Stimulated activated effector memory CD8-positive, alpha-beta T cell treated with anti-CD3 and anti-CD28 coated beads, Interleukin-12 subunit alpha, Interleukin-12 subunit beta, amount 100 ng/mL, for 72 hours (primary cell): ENCODE measurements at regions not wholly inside any gene's neighbourhood (a gene's known extent, or its start where the extent isn't known, plus 50 kb on each side); places are given as distances from the start of the nearest gene placed in this dataset.

ENCODE experiments used
- ATAC-seq: fragments of 150-1000 bp; cut with Tn5 transposase; 2 replicates; pipeline ENCODE4 v1.10.0; 2021
- DNase-seq, 2 donors: peaks; one replicate each; pipeline ENCODE4 v3.0.0; 2021 to 2022; ENCODE audit warnings: low spot score in 2 of 2
- H3K27ac Mint-ChIP-seq: one replicate; pipeline ENCODE4 v1.8.0; 2022; ENCODE audit warnings: mild to moderate bottlenecking, mixed read lengths
- H3K36me3 Mint-ChIP-seq: one replicate; pipeline ENCODE4 v1.8.0; 2022; ENCODE audit warnings: mild to moderate bottlenecking, mixed read lengths
- H3K4me1 Mint-ChIP-seq: one replicate; pipeline ENCODE4 v1.8.0; 2022; ENCODE audit warnings: mixed read lengths
- H3K4me3 Mint-ChIP-seq: one replicate; pipeline ENCODE4 v1.8.0; 2022; ENCODE audit warnings: mild to moderate bottlenecking, mixed read lengths
- H3K9me3 Mint-ChIP-seq: one replicate; pipeline ENCODE4 v1.8.0; 2022; ENCODE audit warnings: mixed read lengths

DNA sequence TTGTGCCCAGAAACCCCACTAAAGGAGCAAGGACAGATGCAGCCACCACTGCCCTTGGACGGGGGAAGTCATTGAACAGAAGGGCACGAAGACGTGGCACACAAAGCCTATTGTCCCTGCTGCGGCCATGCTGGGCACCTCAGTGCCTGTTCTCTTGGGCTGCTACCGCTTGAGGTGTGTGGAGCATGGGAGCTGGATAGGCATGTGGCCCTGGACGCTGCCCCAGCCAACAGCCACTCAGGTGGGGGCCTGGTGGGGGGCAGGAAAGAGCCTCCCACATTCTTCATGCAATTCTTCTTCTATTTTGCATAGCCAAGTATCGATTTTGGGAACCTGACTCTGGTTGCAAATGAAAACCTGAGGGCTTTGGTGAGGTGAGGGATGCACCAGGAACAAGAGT is 337.2 kb downstream of the RPS6KC1 start:
- Mint-ChIP-seq H3K4me3 (no peak overlapping the region), H3K27ac (no peak overlapping the region), H3K4me1 (no peaks in the 10 kb centered on the region), H3K9me3 (no peaks in the 10 kb centered on the region), H3K36me3 (no peaks in the 10 kb centered on the region)
- no peak for ATAC-seq
- no peak for DNase-seq

DNA sequence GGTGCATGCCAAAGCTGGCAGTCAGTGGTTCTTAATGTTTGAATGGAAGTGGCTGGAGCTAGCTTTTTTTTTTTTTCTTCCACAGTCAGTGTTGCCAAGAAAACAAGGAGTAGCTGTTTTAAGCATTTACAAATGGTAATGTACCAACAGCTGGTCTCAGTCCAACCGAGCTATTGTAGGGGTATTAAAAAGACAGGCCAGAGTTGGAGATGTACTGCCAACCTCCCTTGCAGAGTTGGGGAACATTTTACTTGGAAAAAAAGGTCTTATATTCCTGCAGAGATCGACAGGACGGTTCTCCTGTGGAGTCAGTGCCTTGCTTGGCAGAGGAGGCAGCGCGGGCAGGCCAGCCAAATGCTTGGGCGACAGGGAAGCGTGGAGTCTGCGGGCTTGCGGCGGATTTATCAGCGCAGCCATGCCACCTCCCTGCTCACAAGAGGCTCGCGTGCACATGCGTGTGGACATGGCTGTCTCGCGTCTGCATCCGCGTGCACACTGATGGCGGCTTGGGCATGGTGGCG is 338.1 kb downstream of the RPS6KC1 start:
- Mint-ChIP-seq H3K4me3 (no peak overlapping the region), H3K4me1 (no peaks in the 10 kb centered on the region), H3K27ac (no peak overlapping the region), H3K9me3 (no peaks in the 10 kb centered on the region), H3K36me3 (no peaks in the 10 kb centered on the region)
- no peak for DNase-seq
- no peak for ATAC-seq

- no peaks in the 10 kb centered on the region for H3K36me3 Mint-ChIP-seq
- DNase-seq (no peak), ATAC-seq (no peak)
- no peak overlapping the region for H3K4me3 Mint-ChIP-seq
- H3K27ac Mint-ChIP-seq: no peak overlapping the region
- no peaks in the 10 kb centered on the region for H3K9me3 Mint-ChIP-seq
- H3K4me1 Mint-ChIP-seq: no peaks in the 10 kb centered on the region
These were observed 340.4 kb downstream of the RPS6KC1 start for GRCh38 chr1:213391445-213391844.

DNA sequence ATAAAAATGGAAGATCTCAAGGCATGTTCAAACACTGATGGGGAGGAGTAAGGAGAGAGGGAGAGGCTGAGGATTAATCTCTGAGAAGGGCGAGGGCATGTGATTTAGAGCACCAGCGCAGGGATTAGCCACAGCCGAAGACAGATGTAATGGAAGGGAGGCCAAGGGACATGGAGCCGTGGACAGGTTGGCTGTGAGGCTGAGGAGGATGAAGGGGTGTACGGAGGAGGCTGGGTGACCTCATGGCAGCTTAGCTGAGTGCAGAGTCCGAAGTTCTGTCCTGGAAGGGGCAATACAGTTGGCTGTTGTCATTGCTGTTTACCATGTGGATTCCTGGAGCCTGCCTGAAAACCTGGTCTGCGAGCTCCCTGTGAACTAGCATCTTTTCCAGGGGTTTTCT is 342.8 kb downstream of the RPS6KC1 start:
- no peak overlapping the region for H3K4me3 Mint-ChIP-seq
- H3K9me3 Mint-ChIP-seq: no peaks in the 10 kb centered on the region
- no peaks in the 10 kb centered on the region for H3K4me1 Mint-ChIP-seq
- H3K27ac Mint-ChIP-seq: no peak overlapping the region
- H3K36me3 Mint-ChIP-seq: no peaks in the 10 kb centered on the region
- no peak for ATAC-seq
- DNase-seq: no peak

GRCh38 chr1:213394837-213395236 is 343.8 kb downstream of the RPS6KC1 start:
- no peaks in the 10 kb centered on the region for H3K4me1 Mint-ChIP-seq
- H3K9me3 Mint-ChIP-seq: no peaks in the 10 kb centered on the region
- H3K4me3 Mint-ChIP-seq: no peak overlapping the region
- no peaks in the 10 kb centered on the region for H3K36me3 Mint-ChIP-seq
- ATAC-seq (no peak), DNase-seq (no peak)
- no peak overlapping the region for H3K27ac Mint-ChIP-seq

GRCh38 chr1:213397638-213398037 is 346.6 kb downstream of the RPS6KC1 start:
- no peak overlapping the region for H3K4me3 Mint-ChIP-seq
- H3K36me3 Mint-ChIP-seq: no peaks in the 10 kb centered on the region
- DNase-seq (no peak), ATAC-seq (no peak)
- no peak overlapping the region for H3K27ac Mint-ChIP-seq
- no peaks in the 10 kb centered on the region for H3K4me1 Mint-ChIP-seq
- no peaks in the 10 kb centered on the region for H3K9me3 Mint-ChIP-seq

DNA sequence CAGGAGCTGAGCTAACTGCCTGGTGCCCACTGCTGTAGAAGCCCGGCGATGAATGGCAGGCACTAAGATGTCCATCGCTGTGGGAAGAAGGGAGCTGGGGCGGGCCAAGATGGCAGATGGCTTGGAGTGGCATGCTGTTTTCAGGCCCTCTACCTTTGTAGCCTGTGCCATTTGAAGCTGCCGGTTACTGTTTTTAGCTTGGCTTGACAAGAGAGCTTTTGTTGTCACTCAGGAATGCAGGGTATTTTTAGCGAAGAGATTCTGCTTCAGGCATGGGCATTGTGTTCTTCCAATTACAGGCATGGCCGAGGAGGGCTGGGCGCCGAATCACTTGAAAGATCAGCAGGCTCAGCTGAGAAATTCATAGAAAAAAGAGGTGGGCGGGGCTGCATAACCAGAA is 348.7 kb downstream of the RPS6KC1 start:
- no peak for DNase-seq
- Mint-ChIP-seq H3K4me1 (no peaks in the 10 kb centered on the region), H3K36me3 (no peaks in the 10 kb centered on the region), H3K4me3 (no peak overlapping the region), H3K9me3 (no peaks in the 10 kb centered on the region), H3K27ac (no peak overlapping the region)
- ATAC-seq: no peak

DNA sequence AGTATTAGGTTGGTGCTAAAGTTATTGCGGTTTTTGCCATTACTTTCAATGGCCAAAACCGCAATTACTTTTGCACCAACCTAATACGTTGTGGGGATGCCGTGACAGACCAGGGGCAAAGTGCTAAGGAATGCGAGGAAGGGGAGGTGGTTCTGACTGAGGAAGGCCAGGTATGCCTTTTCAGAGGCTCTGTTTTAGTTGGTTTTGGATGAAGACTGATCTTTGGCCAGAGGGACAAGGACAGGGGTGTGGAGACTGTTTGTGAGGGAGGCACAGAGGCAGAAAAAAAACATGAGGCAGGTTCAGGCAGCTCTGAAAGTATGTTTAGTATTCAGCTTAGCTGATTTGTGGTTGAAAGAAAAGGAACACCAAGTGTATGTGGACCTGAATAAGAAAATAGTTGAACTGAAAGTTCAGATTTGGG is 358.2 kb downstream of the RPS6KC1 start:
- H3K9me3 Mint-ChIP-seq: no peaks in the 10 kb centered on the region
- H3K27ac Mint-ChIP-seq: no peak overlapping the region
- H3K36me3 Mint-ChIP-seq: no peaks in the 10 kb centered on the region
- H3K4me1 Mint-ChIP-seq: no peaks in the 10 kb centered on the region
- no peak for DNase-seq
- no peak overlapping the region for H3K4me3 Mint-ChIP-seq
- ATAC-seq: no peak

- H3K36me3 Mint-ChIP-seq: no peaks in the 10 kb centered on the region
- H3K27ac Mint-ChIP-seq: no peak overlapping the region
- no peaks in the 10 kb centered on the region for H3K4me1 Mint-ChIP-seq
- no peak overlapping the region for H3K4me3 Mint-ChIP-seq
- H3K9me3 Mint-ChIP-seq: no peaks in the 10 kb centered on the region
- DNase-seq (no peak), ATAC-seq (no peak)
These were observed 358.9 kb downstream of the RPS6KC1 start for GRCh38 chr1:213409971-213410370.

DNA sequence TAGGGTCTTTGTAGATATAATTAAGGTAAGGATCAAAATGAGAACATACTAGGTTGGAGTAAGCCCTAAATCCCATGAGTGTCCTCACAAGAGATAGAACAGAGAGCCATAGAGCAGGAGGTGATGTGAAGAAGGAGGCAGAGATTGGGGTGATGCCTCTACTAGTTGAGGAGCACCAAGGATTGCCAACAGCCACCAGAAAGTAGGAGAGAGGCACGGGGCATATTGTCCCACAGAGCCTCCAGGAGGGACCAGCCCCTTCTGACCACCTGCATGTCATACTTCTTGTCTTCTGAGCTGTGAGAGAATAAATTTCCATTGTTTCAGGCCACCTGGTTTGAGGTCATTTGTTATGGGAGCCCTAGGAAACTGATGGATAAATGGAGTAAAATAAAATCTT is 363.3 kb downstream of the RPS6KC1 start:
- ATAC-seq (no peak), DNase-seq (no peak)
- H3K4me1 Mint-ChIP-seq: no peaks in the 10 kb centered on the region
- H3K4me3 Mint-ChIP-seq: no peak overlapping the region
- H3K27ac Mint-ChIP-seq: no peak overlapping the region
- H3K36me3 Mint-ChIP-seq: no peaks in the 10 kb centered on the region
- no peaks in the 10 kb centered on the region for H3K9me3 Mint-ChIP-seq

DNA sequence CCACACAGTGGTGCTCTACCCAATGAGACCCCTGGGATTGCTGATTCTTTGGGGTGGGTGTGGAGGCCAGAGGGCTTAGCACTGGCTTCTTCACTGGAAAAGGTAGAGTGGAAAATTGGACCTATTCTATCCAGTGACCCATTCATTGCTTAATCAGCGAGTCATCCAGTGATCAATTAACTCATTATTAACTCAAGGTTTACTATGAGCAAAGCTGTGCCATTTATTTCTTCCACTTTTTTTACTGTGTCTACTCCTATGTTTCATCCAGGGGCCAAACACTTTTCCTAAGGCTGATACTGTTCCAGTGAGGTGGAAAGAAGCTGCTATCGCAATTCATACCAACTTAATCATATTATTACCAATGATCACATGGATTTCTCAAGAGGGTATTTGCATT is 363.9 kb downstream of the RPS6KC1 start:
- no peak overlapping the region for H3K4me3 Mint-ChIP-seq
- no peak overlapping the region for H3K27ac Mint-ChIP-seq
- no peaks in the 10 kb centered on the region for H3K36me3 Mint-ChIP-seq
- DNase-seq: no peak
- no peaks in the 10 kb centered on the region for H3K9me3 Mint-ChIP-seq
- no peaks in the 10 kb centered on the region for H3K4me1 Mint-ChIP-seq
- no peak for ATAC-seq

DNA sequence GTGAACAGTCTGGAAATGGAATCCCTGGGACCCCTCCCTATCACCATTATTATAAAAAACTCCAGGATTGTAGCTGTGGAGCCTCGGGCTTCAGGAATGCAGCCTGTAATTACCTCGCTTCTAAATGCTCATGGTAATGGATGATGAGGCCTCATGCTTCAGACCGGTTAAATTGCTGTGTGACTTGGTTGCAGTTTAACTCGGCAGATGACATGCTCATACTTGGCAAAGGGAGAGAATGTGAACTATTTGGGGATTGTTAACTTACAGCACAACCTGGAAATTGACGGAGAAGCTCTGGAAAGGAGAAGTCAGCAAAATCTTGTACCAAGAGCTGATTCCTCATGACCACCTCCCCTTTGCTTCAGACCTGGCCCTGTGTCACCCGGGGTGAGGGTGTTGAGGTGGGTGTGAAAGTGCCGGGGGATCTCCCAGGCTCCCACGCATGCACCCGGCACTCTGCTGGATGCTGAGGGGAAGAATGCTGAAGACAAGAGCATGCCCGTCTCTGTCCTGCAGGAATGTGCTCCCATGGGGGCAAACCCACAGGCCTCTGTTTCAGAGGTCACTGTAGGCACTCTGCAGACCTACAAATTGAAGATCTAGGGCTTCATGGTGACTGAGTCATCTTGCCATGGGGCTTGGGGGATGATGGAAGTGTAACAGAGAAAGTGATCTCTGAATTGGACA is 364.8 kb downstream of the RPS6KC1 start:
- no peaks in the 10 kb centered on the region for H3K4me1 Mint-ChIP-seq
- no peaks in the 10 kb centered on the region for H3K9me3 Mint-ChIP-seq
- no peaks in the 10 kb centered on the region for H3K36me3 Mint-ChIP-seq
- DNase-seq: no peak
- H3K4me3 Mint-ChIP-seq: no peak overlapping the region
- no peak overlapping the region for H3K27ac Mint-ChIP-seq
- ATAC-seq: no peak

GRCh38 chr1:213416461-213417224 is 365.6 kb downstream of the RPS6KC1 start:
- no peak overlapping the region for H3K4me3 Mint-ChIP-seq
- no peaks in the 10 kb centered on the region for H3K4me1 Mint-ChIP-seq
- H3K27ac Mint-ChIP-seq: no peak overlapping the region
- no peaks in the 10 kb centered on the region for H3K9me3 Mint-ChIP-seq
- no peak for ATAC-seq
- DNase-seq: no peak
- no peaks in the 10 kb centered on the region for H3K36me3 Mint-ChIP-seq

DNA sequence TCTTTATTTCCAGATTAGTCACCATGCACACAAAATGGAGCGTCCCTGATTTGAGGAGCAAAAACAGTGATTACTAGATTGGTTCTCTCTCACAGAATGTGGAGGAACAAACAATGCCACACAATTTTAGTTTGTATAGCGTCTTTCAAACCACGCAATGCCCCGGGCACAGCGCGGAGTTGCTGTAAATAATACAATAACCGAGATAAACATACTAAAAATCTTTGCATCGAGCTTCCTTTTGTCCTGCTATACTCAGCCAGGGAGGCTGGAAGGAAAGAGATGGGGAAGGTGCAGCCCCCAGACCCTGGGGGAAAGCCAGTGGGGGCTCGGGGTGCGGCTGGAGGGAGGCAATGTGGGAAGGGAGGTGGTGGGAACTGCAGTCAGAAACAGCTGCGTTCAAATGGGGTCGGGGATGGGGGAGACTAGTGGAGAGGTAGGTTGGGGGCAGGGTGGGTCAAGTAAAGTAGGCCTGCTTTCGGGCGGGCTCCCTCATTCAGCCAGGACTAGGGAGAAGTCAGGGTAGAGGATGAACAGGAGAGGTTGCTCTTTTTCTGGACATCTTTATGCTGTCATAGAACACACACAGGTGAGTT is 366.3 kb downstream of the RPS6KC1 start:
- Mint-ChIP-seq H3K9me3 (no peaks in the 10 kb centered on the region), H3K4me3 (no peak overlapping the region)

DNA sequence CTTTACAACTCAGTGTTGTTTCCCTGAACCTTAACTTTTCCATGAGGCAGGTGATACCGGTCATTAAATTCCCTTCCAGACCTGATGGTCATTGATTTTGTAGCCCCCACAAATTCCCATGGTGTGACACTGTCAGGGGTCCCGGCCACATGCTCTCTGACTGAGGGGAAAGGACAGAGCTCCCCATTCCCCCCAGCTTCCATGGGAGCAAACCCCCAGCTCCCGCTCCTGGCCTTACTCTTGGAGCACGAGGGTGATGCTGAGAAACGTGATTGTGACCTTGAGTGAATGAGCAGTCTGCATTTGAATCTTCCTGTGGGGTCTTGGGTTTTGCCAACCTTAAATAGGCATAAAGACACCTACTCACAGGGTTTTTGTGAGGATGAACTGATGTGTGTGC is 366.8 kb downstream of the RPS6KC1 start:
- H3K36me3 Mint-ChIP-seq: no peaks in the 10 kb centered on the region
- DNase-seq (no peak), ATAC-seq (no peak)
- H3K4me3 Mint-ChIP-seq: no peak overlapping the region
- no peak overlapping the region for H3K27ac Mint-ChIP-seq
- H3K4me1 Mint-ChIP-seq: no peaks in the 10 kb centered on the region
- H3K9me3 Mint-ChIP-seq: no peaks in the 10 kb centered on the region

More for the DNA sequence above, 366.3 kb downstream of the RPS6KC1 start:
- H3K27ac Mint-ChIP-seq: no peak overlapping the region
- no peak for DNase-seq
- no peak for ATAC-seq
- no peaks in the 10 kb centered on the region for H3K36me3 Mint-ChIP-seq
- no peaks in the 10 kb centered on the region for H3K4me1 Mint-ChIP-seq
